GM19238 (cell line): ENCODE measurements at regions not wholly inside any gene's neighbourhood (a gene's known extent, or its start where the extent isn't known, plus 50 kb on each side); places are given as distances from the start of the nearest gene placed in this dataset.
"Not testable (repeated sequence)": the region's sequence is repeated elsewhere in the genome, so short reads cannot be mapped to it uniquely, and the experiment has no call there.

ENCODE experiments used
- DNase-seq: peaks from one replicate; pipeline ENCODE4 v3.0.0; 2011; ENCODE audit warnings: low spot score; ENCODE audit not compliant: insufficient read length

DNA sequence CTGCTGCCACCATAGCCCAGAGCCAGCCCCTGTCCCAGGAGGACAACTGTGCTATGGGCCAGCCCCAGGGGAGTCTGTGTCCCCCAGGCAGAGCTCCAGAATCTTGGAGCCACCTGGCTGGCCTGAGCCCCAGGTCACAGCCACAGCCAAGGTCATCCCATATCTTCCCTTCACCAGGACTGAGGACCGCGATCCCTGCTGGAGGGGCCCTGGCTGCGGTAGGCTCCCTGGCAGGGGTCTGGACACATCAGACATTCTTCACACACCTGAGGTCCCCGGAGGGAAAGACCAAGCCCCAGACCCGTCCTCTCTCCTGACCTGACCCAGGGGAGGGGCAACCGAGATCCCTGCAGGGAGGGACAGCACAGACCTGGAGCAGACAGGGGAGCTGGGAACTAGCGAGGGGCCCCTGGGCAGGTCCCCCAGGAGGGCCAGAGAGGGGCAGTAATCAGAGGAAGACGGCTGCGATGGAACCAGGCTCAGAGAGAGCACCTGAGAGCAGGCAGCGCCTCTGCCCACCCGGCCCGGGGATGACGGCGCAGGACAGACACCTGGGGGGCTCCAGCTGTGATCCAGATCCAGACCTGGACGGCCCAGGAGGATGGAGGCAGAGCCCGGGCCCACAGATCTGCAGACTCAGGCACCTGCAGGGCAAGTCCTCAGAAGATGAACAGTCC is 103.2 kb upstream of the EIF5 start:
- DNase-seq = no peak

GRCh38 chr14:103231376-103232019 is 102.5 kb upstream of the EIF5 start:
- DNase-seq = no peak

GRCh38 chr14:103232031-103232808 is 101.8 kb upstream of the EIF5 start:
- DNase-seq = no peak

- DNase-seq = no peak
Measured at GRCh38 chr14:103232831-103233319, 101.2 kb upstream of the EIF5 start.

- DNase-seq = no peak
Measured at GRCh38 chr14:103233328-103233727, 100.7 kb upstream of the EIF5 start.

DNA sequence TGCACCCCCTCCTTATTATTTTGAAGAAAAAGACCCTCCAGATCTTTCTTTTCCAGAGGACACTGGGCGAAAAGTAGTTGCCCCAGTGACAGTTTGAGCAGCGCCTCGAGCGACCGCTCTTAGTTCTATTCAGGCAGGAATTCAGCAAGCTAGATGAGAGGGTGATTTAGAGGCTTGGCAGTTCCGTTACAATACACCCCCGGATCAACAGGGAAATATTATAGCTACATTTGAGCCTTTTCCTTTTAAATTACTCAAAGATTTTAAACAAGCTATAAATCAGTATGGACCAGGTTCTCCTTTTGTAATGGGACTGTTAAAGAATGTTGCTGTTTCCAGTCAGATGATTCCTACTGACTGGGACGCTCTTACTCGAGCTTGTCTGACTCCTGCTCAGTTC is 99.2 kb upstream of the EIF5 start:
- not testable (repeated sequence) for DNase-seq

DNA sequence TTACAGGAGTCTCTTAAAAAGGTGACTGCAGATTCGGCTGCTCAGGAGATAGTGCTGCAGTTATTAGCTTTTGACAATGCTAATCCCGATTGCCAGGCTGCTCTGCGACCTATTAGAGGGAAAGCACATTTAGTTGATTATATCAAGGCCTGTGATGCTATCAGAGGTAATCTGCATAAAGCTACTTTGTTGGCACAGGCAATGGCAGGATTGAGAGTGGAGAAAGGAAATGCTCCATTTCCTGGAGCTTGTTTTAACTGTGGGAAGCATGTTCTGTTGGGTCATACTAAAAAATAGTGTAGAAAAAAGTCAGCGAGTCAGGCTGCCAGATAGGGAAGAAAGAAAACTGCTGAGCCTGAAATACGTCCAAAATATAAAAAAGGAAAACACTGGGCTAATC is 98.5 kb upstream of the EIF5 start:
- not testable (repeated sequence) for DNase-seq

GRCh38 chr14:103239751-103240150 is 94.3 kb upstream of the EIF5 start:
- DNase-seq = no peak

- DNase-seq = no peak
Measured at GRCh38 chr14:103241531-103241930, 92.5 kb upstream of the EIF5 start.

DNA sequence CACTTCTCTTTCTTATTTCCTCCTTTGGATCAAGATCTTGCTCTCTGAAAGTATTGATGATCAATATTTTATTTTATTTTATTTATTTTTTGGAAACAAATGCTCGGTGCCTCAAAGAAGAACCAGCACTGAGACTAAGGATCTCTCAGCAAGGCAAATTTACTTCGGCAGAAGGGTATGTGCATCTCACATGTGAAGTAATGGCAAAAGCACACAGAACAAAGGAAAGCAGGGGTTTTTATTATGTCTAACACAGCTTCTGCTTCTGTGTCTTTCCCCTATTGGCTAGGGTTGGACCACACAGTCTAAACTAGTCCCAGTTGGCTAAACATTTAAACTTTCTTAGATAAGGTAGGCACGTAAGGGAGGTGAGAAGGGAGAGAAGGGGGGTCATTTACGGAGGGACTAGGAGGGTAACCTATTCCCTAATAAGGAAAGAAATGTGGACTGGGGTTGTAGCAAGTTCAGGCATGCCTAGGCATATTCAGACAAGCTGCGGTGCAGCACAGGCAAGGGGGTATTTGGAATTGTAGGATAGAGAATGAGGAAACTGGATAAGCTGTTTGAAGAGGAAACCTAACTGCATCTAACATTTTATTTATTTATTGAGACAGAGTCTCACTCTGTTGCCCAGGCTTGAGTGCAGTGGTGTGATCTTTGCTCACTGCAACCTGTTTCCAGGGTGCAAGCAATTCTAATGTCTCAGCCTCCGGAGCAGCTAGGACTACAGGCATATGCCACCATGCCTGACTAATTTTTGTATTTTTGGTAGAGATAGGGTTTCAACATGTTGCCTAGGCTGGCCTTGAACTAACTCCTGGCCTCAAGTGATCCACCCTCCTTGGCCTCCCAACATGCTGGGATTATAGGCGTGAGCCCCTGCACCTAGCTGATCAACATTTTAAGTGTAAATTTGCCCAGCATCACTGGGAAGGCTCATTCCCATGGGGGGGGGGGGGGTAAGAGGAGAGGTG is 90.0 kb upstream of the EIF5 start:
- DNase-seq = no peak

GRCh38 chr14:103245624-103246031 is 88.4 kb upstream of the EIF5 start:
- DNase-seq = not testable (repeated sequence)

DNA sequence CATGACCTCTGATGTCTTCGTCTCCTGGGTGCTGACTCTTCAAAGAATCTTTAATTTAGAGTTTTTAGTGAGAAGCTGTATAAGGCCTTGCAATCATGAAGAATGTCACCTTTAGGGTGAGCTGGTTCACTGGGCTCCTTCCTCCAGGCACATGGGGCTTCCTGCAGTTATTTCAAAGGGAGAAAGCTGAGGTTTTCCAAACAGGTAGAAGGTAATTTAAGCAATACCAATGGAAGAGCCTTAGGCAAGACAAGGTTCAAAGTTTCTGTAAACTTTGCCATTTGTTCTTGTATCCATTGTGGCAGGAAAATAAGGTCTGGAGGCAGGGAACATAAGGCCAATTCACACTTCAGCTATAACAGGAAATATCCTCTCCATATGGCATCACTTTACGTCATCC is 88.0 kb upstream of the EIF5 start:
- DNase-seq = no peak

- DNase-seq = no peak
Measured at GRCh38 chr14:103247169-103247606, 86.8 kb upstream of the EIF5 start.

DNA sequence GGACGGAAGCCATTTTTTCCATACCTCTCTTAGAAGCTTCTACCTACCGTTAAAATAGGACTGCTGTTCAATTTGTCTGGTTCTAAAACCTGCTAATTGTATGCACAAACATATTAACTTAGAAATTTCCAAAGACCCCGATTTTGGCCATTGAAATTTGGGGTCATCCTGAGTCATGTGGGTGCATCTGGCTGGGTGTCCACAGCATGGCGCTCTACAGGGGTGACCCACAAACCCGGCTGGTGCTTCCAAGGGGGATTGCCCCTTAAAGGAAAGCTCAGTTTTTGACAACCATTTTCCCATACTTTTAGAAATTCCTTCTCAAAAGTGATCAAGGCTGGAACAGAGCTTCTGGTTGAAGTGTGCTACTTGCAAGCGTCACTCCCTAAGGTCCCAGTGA is 83.9 kb upstream of the EIF5 start:
- no peak for DNase-seq

DNA sequence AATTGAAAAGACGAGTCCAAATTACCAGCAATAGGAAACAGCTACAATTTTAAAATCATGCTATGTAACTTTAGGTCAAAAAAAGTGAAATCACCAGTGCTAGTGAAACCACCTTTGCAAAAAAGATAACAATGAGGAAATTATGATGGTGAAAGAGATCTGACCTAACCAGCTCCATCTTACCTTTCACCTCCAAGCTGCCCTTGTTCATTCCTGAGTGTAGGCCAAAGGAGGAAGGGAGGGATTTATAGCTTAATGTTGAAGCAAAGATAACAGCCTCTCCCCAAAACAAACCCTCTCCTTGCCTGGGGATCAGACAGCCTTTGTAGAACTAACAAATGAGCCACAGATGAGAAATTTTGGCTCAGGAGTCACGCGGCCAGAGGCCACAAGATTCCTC is 83.2 kb upstream of the EIF5 start:
- no peak for DNase-seq

GRCh38 chr14:103255555-103255954 is 78.5 kb upstream of the EIF5 start:
- DNase-seq = no peak

DNA sequence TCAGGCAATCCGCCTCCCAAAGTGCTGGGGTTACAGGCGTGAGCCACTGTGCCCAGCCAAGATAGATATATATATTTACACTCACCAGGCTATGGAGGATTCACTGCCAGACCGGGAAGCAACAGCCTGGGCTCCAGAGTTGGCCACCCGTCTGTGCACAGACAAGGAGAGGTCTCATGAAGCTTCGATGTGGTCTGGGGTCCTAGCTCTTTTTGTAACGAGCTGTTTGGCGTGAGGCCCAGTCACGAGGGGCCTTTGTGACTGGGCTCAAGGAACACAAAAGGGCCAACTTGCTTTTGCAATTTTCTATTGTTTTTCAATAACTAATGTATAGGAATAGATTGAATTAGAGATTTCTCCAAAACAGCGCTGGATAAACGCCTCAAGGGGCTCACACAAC is 77.6 kb upstream of the EIF5 start:
- DNase-seq = no peak

DNA sequence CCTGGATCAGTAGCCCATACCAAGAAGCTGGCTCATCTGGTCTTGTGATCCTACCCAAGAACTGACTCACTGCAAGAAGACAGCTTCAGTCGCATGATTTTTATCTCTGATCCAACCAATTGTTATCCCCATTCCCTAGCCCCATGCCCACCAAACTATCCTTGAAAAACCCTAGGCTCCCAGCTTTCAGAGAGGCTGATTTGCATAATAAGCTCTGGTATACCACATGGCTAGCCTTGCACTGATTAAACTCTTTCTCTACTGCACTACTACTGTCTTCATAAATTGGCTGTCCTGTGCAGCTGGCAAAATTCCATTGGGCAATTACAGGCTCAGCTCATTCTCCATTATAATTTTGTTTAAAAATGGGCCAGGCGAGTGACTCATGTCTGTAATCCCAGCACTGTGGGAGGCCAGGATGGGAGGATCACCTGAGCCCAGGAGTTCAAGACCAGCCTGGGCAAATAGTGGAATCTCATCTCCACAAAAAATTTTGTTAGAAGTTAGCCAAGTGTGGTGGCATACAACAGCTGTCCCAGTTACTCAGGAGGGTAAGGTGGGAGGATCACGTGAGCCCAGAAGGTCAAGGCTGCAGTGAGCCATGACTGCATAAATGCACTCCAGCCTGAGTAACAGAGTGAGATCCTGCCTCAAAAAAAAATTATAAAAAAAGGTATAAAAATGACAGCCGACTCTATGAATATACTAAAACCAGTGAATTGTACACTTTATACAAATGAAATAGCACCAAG is 76.7 kb upstream of the EIF5 start:
- DNase-seq = no peak

GRCh38 chr14:103258211-103258610 is 75.8 kb upstream of the EIF5 start:
- DNase-seq = no peak

DNA sequence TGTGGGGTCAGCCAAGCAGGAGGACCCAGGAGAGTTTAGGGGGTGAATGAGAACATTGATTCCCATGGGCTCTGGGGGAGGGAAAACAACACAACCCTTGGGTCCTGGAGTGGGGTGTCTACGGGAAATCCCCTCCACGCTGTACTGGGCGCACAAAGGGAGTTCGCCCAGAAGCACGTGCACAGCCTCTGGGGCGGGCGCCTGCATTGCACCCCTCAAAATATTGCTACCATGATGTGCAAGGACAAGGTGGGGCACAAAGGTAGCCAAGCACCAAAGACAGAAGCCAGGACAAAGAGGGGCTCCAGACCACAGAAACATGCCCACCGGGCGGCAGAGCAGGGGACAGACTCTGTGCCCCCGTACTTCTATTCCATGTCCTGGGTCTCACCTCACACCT is 74.9 kb upstream of the EIF5 start:
- no peak for DNase-seq
